Caco-2 (cell line): ENCODE measurements at regions not wholly inside any gene's neighbourhood (a gene's known extent, or its start where the extent isn't known, plus 50 kb on each side); places are given as distances from the start of the nearest gene placed in this dataset.

ENCODE experiments used
- BruUV-seq: library from RNA; stranded (reverse); fragments of 400-500 nt; replicated peaks from 2 replicates; lab custom pipeline; 2021; lab: Mats Ljungman, UMichigan
- CTCF ChIA-PET: fragments of 300-600 bp; sonication (Branson Sonifier 250); formaldehyde crosslinking; loops from one replicate; lab custom pipeline; 2022; ENCODE audit warnings: antibody characterized with exemption; lab: Charles Lee
- POLR2A ChIA-PET: fragments of 300-600 bp; sonication (Branson Sonifier 250); formaldehyde crosslinking; loops from one replicate; lab custom pipeline; 2022; ENCODE audit warnings: antibody characterized with exemption; lab: Charles Lee
- DNase-seq, 2 experiments: peaks; one replicate each; pipeline versions ENCODE4 v3.0.0 to v3.0.0-alpha.2; 2020 to 2022
- H3K27me3 ChIP-seq: replicated peaks from 2 replicates; pipeline ENCODE4 v1.6.0; 2011; ENCODE audit warnings: low read length; ENCODE audit not compliant: control insufficient read depth, insufficient read depth
- H3K36me3 ChIP-seq: 2 replicates; pipeline ENCODE4 v1.5.1; 2011; ENCODE audit warnings: low read length; ENCODE audit not compliant: control insufficient read depth, insufficient read depth
- H3K4me1 ChIP-seq: fragments of 250-450 bp; sonication (Bioruptor Pico); 2 replicates; pipeline ENCODE4 v1.5.1; 2020; ENCODE audit warnings: mild to moderate bottlenecking
- H3K4me3 ChIP-seq: 2 replicates; pipeline ENCODE4 v1.5.1; 2011; ENCODE audit warnings: low read depth, mild to moderate bottlenecking, control low read depth, low read length
- H3K9me3 ChIP-seq: fragments of 250-450 bp; sonication (Bioruptor Pico); 2 replicates; pipeline ENCODE4 v1.5.1; 2020; ENCODE audit warnings: mild to moderate bottlenecking, moderate library complexity
- H3K27ac Mint-ChIP-seq: one replicate; pipeline ENCODE4 v1.8.0; 2022; ENCODE audit warnings: mixed read lengths; ENCODE audit not compliant: unreplicated experiment
- H3K27me3 Mint-ChIP-seq: one replicate; pipeline ENCODE4 v1.8.0; 2022; ENCODE audit warnings: mixed read lengths; ENCODE audit not compliant: insufficient read depth, unreplicated experiment
- H3K36me3 Mint-ChIP-seq: one replicate; pipeline ENCODE4 v1.8.0; 2022; ENCODE audit warnings: mild to moderate bottlenecking, mixed read lengths; ENCODE audit not compliant: insufficient read depth, unreplicated experiment
- H3K4me1 Mint-ChIP-seq: one replicate; pipeline ENCODE4 v1.8.0; 2022; ENCODE audit warnings: low read depth, mixed read lengths; ENCODE audit not compliant: unreplicated experiment
- H3K4me3 Mint-ChIP-seq: one replicate; pipeline ENCODE4 v1.8.0; 2022; ENCODE audit warnings: mild to moderate bottlenecking, moderate library complexity, mixed read lengths; ENCODE audit not compliant: unreplicated experiment
- H3K9me3 Mint-ChIP-seq: one replicate; pipeline ENCODE4 v1.8.0; 2022; ENCODE audit warnings: mixed read lengths; ENCODE audit not compliant: unreplicated experiment
- intact Hi-C: fragments of 100-400 bp; cut with micrococcal nuclease; formaldehyde crosslinking; loops from one replicate; pipeline ENCODE4 v1.10.0; 2022; ENCODE audit not compliant: unreplicated experiment
- TF ChIP-seq, protein P1 (sequence below), 2 experiments: fragments of 200-600 bp in 1 of 2; IDR thresholded peaks; 1 replicate in 1 of 2; 2 replicates in 1 of 2; pipeline versions ENCODE4 v1.5.1 to v1.8.0; 2011 to 2022; ENCODE audit warnings: antibody characterized with exemption in 1 of 2, control low read depth in 1 of 2, inconsistent platforms in 1 of 2, low read depth in 1 of 2, low read length in 1 of 2, mild to moderate bottlenecking in 1 of 2, moderate library complexity in 1 of 2; ENCODE audit not compliant: insufficient read depth in 1 of 2, severe bottlenecking in 1 of 2, unreplicated experiment in 1 of 2

- BruUV-seq = no TSS peak
- DNase-seq = no peak
- Histone ChIP-seq H3K36me3 (no peaks in the 10 kb centered on the region), H3K4me3 (no peak overlapping the region), H3K27me3 (no peaks in the 10 kb centered on the region), H3K4me1 (peaks cover 6% of the 10 kb centered on the region; the same call in 1 of the 2 replicates), H3K9me3 (no peaks in the 10 kb centered on the region)
- TF ChIP-seq, protein P1, sequence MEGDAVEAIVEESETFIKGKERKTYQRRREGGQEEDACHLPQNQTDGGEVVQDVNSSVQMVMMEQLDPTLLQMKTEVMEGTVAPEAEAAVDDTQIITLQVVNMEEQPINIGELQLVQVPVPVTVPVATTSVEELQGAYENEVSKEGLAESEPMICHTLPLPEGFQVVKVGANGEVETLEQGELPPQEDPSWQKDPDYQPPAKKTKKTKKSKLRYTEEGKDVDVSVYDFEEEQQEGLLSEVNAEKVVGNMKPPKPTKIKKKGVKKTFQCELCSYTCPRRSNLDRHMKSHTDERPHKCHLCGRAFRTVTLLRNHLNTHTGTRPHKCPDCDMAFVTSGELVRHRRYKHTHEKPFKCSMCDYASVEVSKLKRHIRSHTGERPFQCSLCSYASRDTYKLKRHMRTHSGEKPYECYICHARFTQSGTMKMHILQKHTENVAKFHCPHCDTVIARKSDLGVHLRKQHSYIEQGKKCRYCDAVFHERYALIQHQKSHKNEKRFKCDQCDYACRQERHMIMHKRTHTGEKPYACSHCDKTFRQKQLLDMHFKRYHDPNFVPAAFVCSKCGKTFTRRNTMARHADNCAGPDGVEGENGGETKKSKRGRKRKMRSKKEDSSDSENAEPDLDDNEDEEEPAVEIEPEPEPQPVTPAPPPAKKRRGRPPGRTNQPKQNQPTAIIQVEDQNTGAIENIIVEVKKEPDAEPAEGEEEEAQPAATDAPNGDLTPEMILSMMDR (IDR thresholded peaks at IDR 0.05; ENCODE audit: insufficient read depth in 1 of 2, low read depth in 1 of 2, low read length in 1 of 2, severe bottlenecking in 1 of 2, unreplicated experiment in 1 of 2) = no peak
- no peak overlapping the region for H3K4me3 Mint-ChIP-seq
- peaks cover 14% of the 10 kb centered on the region for H3K9me3 Mint-ChIP-seq
- H3K4me1 Mint-ChIP-seq = peaks cover 8% of the 10 kb centered on the region
- no peak overlapping the region for H3K27ac Mint-ChIP-seq
- intact Hi-C loops = no loop called here
- CTCF ChIA-PET = no interaction called here
- POLR2A ChIA-PET = no interaction called here
- no peaks in the 10 kb centered on the region for H3K36me3 Mint-ChIP-seq
- H3K27me3 Mint-ChIP-seq = no peaks in the 10 kb centered on the region
Measured at GRCh38 chr5:82419559-82420332, 141.6 kb upstream of the RPS23 start.

DNA sequence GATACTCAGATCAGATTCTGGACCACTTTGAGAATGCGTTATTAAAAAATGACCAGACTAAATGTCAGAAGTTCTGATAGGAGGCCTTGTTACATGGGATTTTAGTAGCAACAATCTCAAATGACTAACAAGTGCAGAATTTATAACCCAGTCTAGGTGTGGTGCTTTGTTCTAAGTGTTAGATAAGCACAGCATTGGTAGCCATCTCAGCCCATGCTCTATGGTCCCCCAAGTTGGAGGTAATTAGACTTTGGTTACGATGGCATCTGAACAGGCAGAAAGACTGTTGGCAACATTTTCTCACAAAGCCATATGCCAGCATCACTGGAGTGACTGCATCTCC, 140.4 kb upstream of the RPS23 start:
- H3K9me3 ChIP-seq = no peaks in the 10 kb centered on the region
- intact Hi-C loops = no loop called here
- ChIA-PET POLR2A (no interaction called here), CTCF (no interaction called here)
- H3K27me3 ChIP-seq = no peaks in the 10 kb centered on the region
- peaks cover 6% of the 10 kb centered on the region; the same call in 1 of the 2 replicates for H3K4me1 ChIP-seq
- TF ChIP-seq, protein P1 (IDR thresholded peaks at IDR 0.05; ENCODE audit: insufficient read depth in 1 of 2, low read depth in 1 of 2, low read length in 1 of 2, severe bottlenecking in 1 of 2, unreplicated experiment in 1 of 2) = no peak
- no peak overlapping the region for H3K4me3 Mint-ChIP-seq
- no peak overlapping the region for H3K27ac Mint-ChIP-seq
- no peaks in the 10 kb centered on the region for H3K36me3 ChIP-seq
- no TSS peak for BruUV-seq
- H3K27me3 Mint-ChIP-seq = no peaks in the 10 kb centered on the region
- H3K36me3 Mint-ChIP-seq = no peaks in the 10 kb centered on the region
- peaks cover 14% of the 10 kb centered on the region for H3K9me3 Mint-ChIP-seq
- H3K4me3 ChIP-seq = no peak overlapping the region
- peaks cover 8% of the 10 kb centered on the region for H3K4me1 Mint-ChIP-seq
- DNase-seq = no peak

- Mint-ChIP-seq H3K4me1 (peaks cover 8% of the 10 kb centered on the region), H3K9me3 (peaks cover 14% of the 10 kb centered on the region), H3K27me3 (no peaks in the 10 kb centered on the region), H3K27ac (no peak overlapping the region), H3K4me3 (no peak overlapping the region), H3K36me3 (no peaks in the 10 kb centered on the region)
- ChIA-PET POLR2A (no interaction called here), CTCF (no interaction called here)
- no peaks in the 10 kb centered on the region for H3K27me3 ChIP-seq
- H3K4me3 ChIP-seq = no peak overlapping the region
- no peak for DNase-seq
- H3K9me3 ChIP-seq = no peaks in the 10 kb centered on the region
- H3K4me1 ChIP-seq = peaks cover 6% of the 10 kb centered on the region; the same call in 1 of the 2 replicates
- intact Hi-C loops = no loop called here
- TF ChIP-seq, protein P1 (IDR thresholded peaks at IDR 0.05; ENCODE audit: insufficient read depth in 1 of 2, low read depth in 1 of 2, low read length in 1 of 2, severe bottlenecking in 1 of 2, unreplicated experiment in 1 of 2) = no peak
- no TSS peak for BruUV-seq
- H3K36me3 ChIP-seq = no peaks in the 10 kb centered on the region
Measured at GRCh38 chr5:82417776-82418607, 139.8 kb upstream of the RPS23 start.
